GM23248 (cell line): ENCODE measurements at regions not wholly inside any gene's neighbourhood (a gene's known extent, or its start where the extent isn't known, plus 50 kb on each side); places are given as distances from the start of the nearest gene placed in this dataset.

Source experiments
- DNase-seq: peaks from one replicate; pipeline ENCODE4 v3.0.0-alpha.2; 2015
- H2AFZ ChIP-seq: fragments of 200-600 bp; sonication (generic); 2 replicates; pipeline ENCODE4 v1.6.1; 2016; ENCODE audit warnings: antibody characterized with exemption
- H3F3A ChIP-seq: fragments of 200-600 bp; sonication (generic); 2 replicates; pipeline ENCODE4 v1.6.1; 2016; ENCODE audit warnings: mild to moderate bottlenecking, antibody characterized with exemption, mixed run types; ENCODE audit not compliant: insufficient read depth
- H3K27ac ChIP-seq: fragments of 200-600 bp; sonication (generic); 2 replicates; pipeline ENCODE4 v1.5.1; 2016; ENCODE audit warnings: mild to moderate bottlenecking
- H3K27me3 ChIP-seq: fragments of 200-600 bp; sonication (generic); replicated peaks from 2 replicates; pipeline ENCODE4 v1.6.1; 2016; ENCODE audit warnings: mild to moderate bottlenecking; ENCODE audit not compliant: insufficient read depth
- H3K36me3 ChIP-seq: fragments of 200-600 bp; sonication (generic); 2 replicates; pipeline ENCODE4 v1.6.1; 2016; ENCODE audit warnings: low read depth, mild to moderate bottlenecking
- H3K4me1 ChIP-seq: fragments of 200-600 bp; sonication (generic); 2 replicates; pipeline ENCODE4 v1.6.1; 2016; ENCODE audit warnings: mild to moderate bottlenecking; ENCODE audit not compliant: insufficient read depth
- H3K4me2 ChIP-seq: fragments of 200-600 bp; sonication (generic); one replicate; pipeline ENCODE4 v1.6.1; 2016; ENCODE audit warnings: mild to moderate bottlenecking; ENCODE audit not compliant: unreplicated experiment
- H3K4me3 ChIP-seq: fragments of 200-600 bp; sonication (generic); 2 replicates; pipeline ENCODE4 v1.5.1; 2016; ENCODE audit warnings: mild to moderate bottlenecking
- H3K79me2 ChIP-seq: fragments of 200-600 bp; sonication (generic); 2 replicates; pipeline ENCODE4 v1.6.1; 2016; ENCODE audit warnings: mild to moderate bottlenecking; ENCODE audit not compliant: insufficient read depth
- H3K9ac ChIP-seq: fragments of 200-600 bp; sonication (generic); 2 replicates; pipeline ENCODE4 v1.6.1; 2016; ENCODE audit warnings: mild to moderate bottlenecking
- H3K9me2 ChIP-seq: fragments of 200-600 bp; sonication (generic); 2 replicates; pipeline ENCODE4 v1.6.1; 2016; ENCODE audit warnings: mixed run types, mild to moderate bottlenecking, moderate library complexity; ENCODE audit not compliant: insufficient read depth
- H3K9me3 ChIP-seq: fragments of 200-600 bp; sonication (generic); one replicate; pipeline ENCODE4 v1.6.1; 2017; ENCODE audit warnings: low read depth
- H4K20me1 ChIP-seq: fragments of 200-600 bp; sonication (generic); 2 replicates; pipeline ENCODE4 v1.6.0; 2016; ENCODE audit not compliant: insufficient read depth
- EZH2 ChIP-seq: fragments of 200-600 bp; sonication (generic); IDR thresholded peaks from 2 replicates; pipeline ENCODE4 v1.6.1; 2018; ENCODE audit warnings: antibody characterized with exemption, mild to moderate bottlenecking; ENCODE audit not compliant: insufficient read depth, poor library complexity, severe bottlenecking
- EZH2phosphoT487 ChIP-seq: fragments of 200-600 bp; sonication (generic); IDR thresholded peaks from 2 replicates; pipeline ENCODE4 v1.6.1; 2018; ENCODE audit warnings: antibody characterized with exemption, moderate library complexity, mild to moderate bottlenecking, low read depth; ENCODE audit not compliant: insufficient read depth
- WGBS, 2 experiments: methylation state at CpG; one replicate each; pipeline ENCODE4 v1.1.6; 2015 to 2017; ENCODE audit warnings: low lambda C conversion rate in 2 of 2, low coverage in 1 of 2; ENCODE audit errors: missing lambda C conversion rate in 2 of 2; 5-methylcytosine and 5-hydroxymethylcytosine counted together
- in situ Hi-C: fragments of 300-500 bp; cut with MboI; formaldehyde crosslinking; loops from 2 replicates; pipeline ENCODE4 v1.15.0; 2020

GRCh38 chr18:14958701-14959100 is 210.7 kb downstream of the ANKRD30B start:
- no peak overlapping the region for H2AFZ ChIP-seq
- no peaks in the 10 kb centered on the region for H4K20me1 ChIP-seq
- H3K4me1 ChIP-seq, result no peaks in the 10 kb centered on the region
- H3K27ac ChIP-seq, result no peak overlapping the region
- TF ChIP-seq EZH2 (no peak), EZH2phosphoT487 (no peak)
- DNase-seq, result no peak
- no peak overlapping the region for H3K4me2 ChIP-seq
- H3K79me2 ChIP-seq, result no peaks in the 10 kb centered on the region
- no peaks in the 10 kb centered on the region for H3K9me3 ChIP-seq
- in situ Hi-C loops, result no loop called here
- no peaks in the 10 kb centered on the region for H3K27me3 ChIP-seq
- H3F3A ChIP-seq, result no peaks in the 10 kb centered on the region
- no peaks in the 10 kb centered on the region for H3K9me2 ChIP-seq
- no peak overlapping the region for H3K4me3 ChIP-seq
- 31 to 35% methylated on average over 3 of the region's 3 CpGs for WGBS, 2 experiments
- no peak overlapping the region for H3K9ac ChIP-seq
- no peaks in the 10 kb centered on the region for H3K36me3 ChIP-seq

GRCh38 chr18:14959550-14959949 is 211.6 kb downstream of the ANKRD30B start:
- no peaks in the 10 kb centered on the region for H4K20me1 ChIP-seq
- no peak overlapping the region for H3K9ac ChIP-seq
- H3K9me3 ChIP-seq, result no peaks in the 10 kb centered on the region
- H3F3A ChIP-seq, result no peaks in the 10 kb centered on the region
- no peak overlapping the region for H2AFZ ChIP-seq
- in situ Hi-C loops, result no loop called here
- no peaks in the 10 kb centered on the region for H3K36me3 ChIP-seq
- TF ChIP-seq EZH2phosphoT487, result no peak
- TF ChIP-seq EZH2, result no peak
- H3K79me2 ChIP-seq, result no peaks in the 10 kb centered on the region
- no peaks in the 10 kb centered on the region for H3K4me1 ChIP-seq
- DNase-seq, result no peak
- H3K27ac ChIP-seq, result no peak overlapping the region
- H3K27me3 ChIP-seq, result no peaks in the 10 kb centered on the region
- WGBS, 2 experiments, result 43 to 56% methylated on average over 10 of the region's 10 CpGs
- no peak overlapping the region for H3K4me2 ChIP-seq
- H3K4me3 ChIP-seq, result no peak overlapping the region
- no peaks in the 10 kb centered on the region for H3K9me2 ChIP-seq

GRCh38 chr18:14961991-14962390 is 214.0 kb downstream of the ANKRD30B start:
- H3K79me2 ChIP-seq, result no peaks in the 10 kb centered on the region
- no peaks in the 10 kb centered on the region for H3K27me3 ChIP-seq
- H3K27ac ChIP-seq, result no peak overlapping the region
- H3K9ac ChIP-seq, result no peak overlapping the region
- no peaks in the 10 kb centered on the region for H3K9me3 ChIP-seq
- no peak overlapping the region for H3K4me2 ChIP-seq
- no peak for DNase-seq
- H2AFZ ChIP-seq, result no peak overlapping the region
- H3K4me3 ChIP-seq, result no peak overlapping the region
- H3K9me2 ChIP-seq, result no peaks in the 10 kb centered on the region
- no peaks in the 10 kb centered on the region for H3K4me1 ChIP-seq
- in situ Hi-C loops, result loop anchor here (10.0 kb wide), 1 partner anchor 57 kb away; no protein-coding TSS in a partner anchor
- no peak for TF ChIP-seq EZH2
- H4K20me1 ChIP-seq, result no peaks in the 10 kb centered on the region
- no peaks in the 10 kb centered on the region for H3K36me3 ChIP-seq
- 56 to 61% methylated on average over 5 of the region's 5 CpGs for WGBS, 2 experiments
- no peaks in the 10 kb centered on the region for H3F3A ChIP-seq

- no peaks in the 10 kb centered on the region for H3K36me3 ChIP-seq
- H3K9me2 ChIP-seq, result no peaks in the 10 kb centered on the region
- no peak overlapping the region for H2AFZ ChIP-seq
- H3K4me3 ChIP-seq, result no peak overlapping the region
- TF ChIP-seq EZH2phosphoT487 (no peak), EZH2 (no peak)
- H3F3A ChIP-seq, result no peaks in the 10 kb centered on the region
- H3K27me3 ChIP-seq, result no peaks in the 10 kb centered on the region
- H3K9me3 ChIP-seq, result no peaks in the 10 kb centered on the region
- H3K9ac ChIP-seq, result no peak overlapping the region
- no peak for DNase-seq
- in situ Hi-C loops, result loop anchor here (10.0 kb wide), 1 partner anchor 58 kb away; no protein-coding TSS in a partner anchor
- no peak overlapping the region for H3K4me2 ChIP-seq
- no peaks in the 10 kb centered on the region for H3K4me1 ChIP-seq
- 57 to 65% methylated on average over 8 of the region's 8 CpGs for WGBS, 2 experiments
- no peaks in the 10 kb centered on the region for H4K20me1 ChIP-seq
- H3K79me2 ChIP-seq, result no peaks in the 10 kb centered on the region
- no peak overlapping the region for H3K27ac ChIP-seq
These were observed 214.7 kb downstream of the ANKRD30B start for GRCh38 chr18:14962626-14963025.

- Histone ChIP-seq H3K36me3 (no peaks in the 10 kb centered on the region), H3K79me2 (no peaks in the 10 kb centered on the region), H3K9me3 (no peaks in the 10 kb centered on the region), H3F3A (no peaks in the 10 kb centered on the region), H3K4me2 (no peak overlapping the region), H3K9me2 (no peaks in the 10 kb centered on the region), H4K20me1 (no peaks in the 10 kb centered on the region), H2AFZ (no peak overlapping the region), H3K27me3 (no peaks in the 10 kb centered on the region), H3K4me3 (no peak overlapping the region), H3K4me1 (no peaks in the 10 kb centered on the region), H3K27ac (no peak overlapping the region), H3K9ac (no peak overlapping the region)
- in situ Hi-C loops, result loop anchor here (10.0 kb wide), 1 partner anchor 58 kb away; no protein-coding TSS in a partner anchor
- 66 to 69% methylated on average over 4 to 6 of the region's 6 CpGs for WGBS, 2 experiments
- TF ChIP-seq EZH2 (no peak), EZH2phosphoT487 (no peak)
- DNase-seq, result no peak
These were observed 215.3 kb downstream of the ANKRD30B start for GRCh38 chr18:14963246-14963645.
